Dendritic cell treated with granulocyte-macrophage colony-stimulating factor and Interleukin-4, amounts not matched to agents 40 ng/mL and 50 ng/mL, for 4 days (primary cell): ENCODE measurements at regions not wholly inside any gene's neighbourhood (a gene's known extent, or its start where the extent isn't known, plus 50 kb on each side); places are given as distances from the start of the nearest gene placed in this dataset.
"Not testable (repeated sequence)": the region's sequence is repeated elsewhere in the genome, so short reads cannot be mapped to it uniquely, and the experiment has no call there.

ENCODE experiments used
- H3K27ac Mint-ChIP-seq: one replicate; pipeline ENCODE4 v1.8.0; 2022; ENCODE audit warnings: mild to moderate bottlenecking, mixed read lengths
- H3K27me3 Mint-ChIP-seq: one replicate; pipeline ENCODE4 v1.8.0; 2022; ENCODE audit warnings: mild to moderate bottlenecking, mixed read lengths
- H3K36me3 Mint-ChIP-seq: one replicate; pipeline ENCODE4 v1.8.0; 2022; ENCODE audit warnings: low read depth, mixed read lengths
- H3K4me1 Mint-ChIP-seq: one replicate; pipeline ENCODE4 v1.8.0; 2022; ENCODE audit warnings: low read depth, mixed read lengths
- H3K4me3 Mint-ChIP-seq: one replicate; pipeline ENCODE4 v1.8.0; 2022; ENCODE audit warnings: mild to moderate bottlenecking, moderate library complexity, mixed read lengths
- H3K9me3 Mint-ChIP-seq: one replicate; pipeline ENCODE4 v1.8.0; 2022; ENCODE audit warnings: mixed read lengths
- intact Hi-C: fragments of 100-400 bp; cut with micrococcal nuclease; formaldehyde crosslinking; loops from one replicate; pipeline ENCODE4 v1.15.0; 2022

DNA sequence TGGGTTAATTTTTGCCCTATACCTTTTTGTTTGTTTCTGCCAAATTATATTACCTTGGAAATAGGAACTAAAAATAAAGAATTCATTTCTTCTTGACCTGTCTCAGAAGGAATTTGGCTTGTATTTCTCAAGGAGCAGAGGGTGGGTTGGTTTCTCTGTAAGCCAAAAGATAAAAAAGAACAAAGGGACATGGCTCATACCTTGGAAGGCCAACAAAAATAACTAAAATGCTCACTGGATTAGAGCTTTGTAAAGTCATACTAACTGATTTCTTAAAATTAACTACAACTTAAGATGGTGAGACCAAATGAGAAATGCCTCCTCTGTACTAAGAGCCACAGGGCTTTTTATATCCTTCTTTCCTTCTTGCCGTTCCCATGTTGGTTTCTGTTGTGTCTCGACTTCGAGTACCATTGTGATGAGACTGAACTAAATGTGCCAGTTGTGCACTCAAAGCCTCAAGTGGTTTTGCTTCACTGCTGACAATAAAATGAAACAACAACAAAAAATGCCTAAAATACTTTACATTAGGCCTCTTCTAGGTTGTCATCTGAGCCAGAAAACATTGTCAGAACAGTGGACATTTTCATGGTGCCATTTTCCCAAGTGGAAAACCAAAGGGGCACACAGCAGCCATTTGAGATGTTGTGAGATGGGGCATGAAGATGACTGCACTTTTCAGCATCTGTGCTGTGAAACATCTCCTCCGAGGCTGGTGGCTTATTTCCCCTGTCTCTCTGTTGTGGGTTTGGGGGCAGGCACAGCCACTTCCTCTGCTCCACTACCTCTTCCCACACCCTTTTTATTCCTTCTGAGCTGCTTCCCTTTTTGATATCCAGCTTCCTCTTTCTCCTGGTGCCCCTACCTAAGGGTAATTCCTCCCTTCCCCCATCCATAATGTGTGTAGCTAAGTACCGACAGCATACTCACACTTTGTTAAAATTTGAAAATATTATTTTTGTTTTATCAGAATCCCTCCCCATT lies 51.8 kb upstream of the AGR3 start:
- peak overlapping the region; percentile 75 for H3K27ac Mint-ChIP-seq
- peak overlapping the region; percentile 22 for H3K4me3 Mint-ChIP-seq
- peaks cover 62% of the 10 kb centered on the region for H3K4me1 Mint-ChIP-seq
- H3K27me3 Mint-ChIP-seq: no peaks in the 10 kb centered on the region
- intact Hi-C loops: loop anchor here (5.0 kb wide), 1 partner anchor 374 kb away; no protein-coding TSS in a partner anchor
- no peaks in the 10 kb centered on the region for H3K36me3 Mint-ChIP-seq
- H3K9me3 Mint-ChIP-seq: no peaks in the 10 kb centered on the region

DNA sequence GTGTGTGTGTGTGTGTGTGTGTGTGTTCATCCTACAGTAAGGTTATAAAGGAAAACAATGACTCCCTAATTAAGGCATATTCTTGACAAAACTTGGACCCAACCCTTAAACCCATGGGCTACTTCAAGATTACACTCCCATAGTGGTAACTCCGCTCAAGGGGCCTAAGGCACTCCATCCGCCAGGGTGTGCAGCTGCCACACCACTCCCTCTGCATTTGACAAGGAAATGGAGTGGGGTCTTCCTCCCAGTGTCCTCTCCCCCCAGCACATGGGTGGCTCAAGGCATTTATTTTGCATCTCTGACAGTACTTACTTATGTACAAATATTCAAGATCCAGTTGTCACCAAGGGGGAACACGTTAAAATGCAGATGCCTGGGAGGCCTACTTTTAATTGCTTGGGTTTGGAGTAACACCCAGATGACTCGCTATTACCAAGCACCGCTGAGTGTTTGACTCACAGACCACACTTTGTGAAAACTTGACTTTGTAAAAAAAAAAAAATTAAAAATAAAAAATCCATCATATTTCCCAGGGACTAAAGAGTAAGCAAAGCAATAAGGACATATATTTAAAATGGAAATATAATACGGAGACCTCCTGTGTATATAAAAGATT lies 53.0 kb upstream of the AGR3 start:
- H3K27me3 Mint-ChIP-seq: no peaks in the 10 kb centered on the region
- H3K4me3 Mint-ChIP-seq: no peak overlapping the region
- peaks cover 55% of the 10 kb centered on the region for H3K4me1 Mint-ChIP-seq
- intact Hi-C loops: loop anchor here (5.0 kb wide), 1 partner anchor 372 kb away; no protein-coding TSS in a partner anchor
- no peaks in the 10 kb centered on the region for H3K36me3 Mint-ChIP-seq
- H3K9me3 Mint-ChIP-seq: no peaks in the 10 kb centered on the region
- no peak overlapping the region for H3K27ac Mint-ChIP-seq

DNA sequence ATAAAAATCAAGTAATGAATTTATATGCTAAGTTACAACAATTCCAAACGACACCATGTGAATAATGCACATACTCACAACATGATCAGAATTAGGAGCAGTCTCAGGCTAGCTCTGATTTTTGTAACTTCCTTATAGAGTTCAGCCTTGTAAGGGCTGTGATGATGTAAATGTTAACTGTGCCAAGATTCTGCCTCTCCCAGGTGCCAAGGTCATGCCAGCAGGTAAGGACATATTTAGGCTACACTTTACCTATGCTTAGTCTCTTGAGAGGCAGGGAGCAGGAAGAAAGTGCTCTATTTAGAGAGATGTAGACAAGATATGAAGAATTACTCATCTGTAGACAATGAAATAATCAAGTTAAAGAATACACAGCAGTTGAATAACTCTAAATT lies 53.6 kb upstream of the AGR3 start:
- intact Hi-C loops: no loop called here
- H3K36me3 Mint-ChIP-seq: no peaks in the 10 kb centered on the region
- no peak overlapping the region for H3K27ac Mint-ChIP-seq
- no peaks in the 10 kb centered on the region for H3K27me3 Mint-ChIP-seq
- H3K4me1 Mint-ChIP-seq: peaks cover 50% of the 10 kb centered on the region
- H3K9me3 Mint-ChIP-seq: no peaks in the 10 kb centered on the region
- H3K4me3 Mint-ChIP-seq: no peak overlapping the region

DNA sequence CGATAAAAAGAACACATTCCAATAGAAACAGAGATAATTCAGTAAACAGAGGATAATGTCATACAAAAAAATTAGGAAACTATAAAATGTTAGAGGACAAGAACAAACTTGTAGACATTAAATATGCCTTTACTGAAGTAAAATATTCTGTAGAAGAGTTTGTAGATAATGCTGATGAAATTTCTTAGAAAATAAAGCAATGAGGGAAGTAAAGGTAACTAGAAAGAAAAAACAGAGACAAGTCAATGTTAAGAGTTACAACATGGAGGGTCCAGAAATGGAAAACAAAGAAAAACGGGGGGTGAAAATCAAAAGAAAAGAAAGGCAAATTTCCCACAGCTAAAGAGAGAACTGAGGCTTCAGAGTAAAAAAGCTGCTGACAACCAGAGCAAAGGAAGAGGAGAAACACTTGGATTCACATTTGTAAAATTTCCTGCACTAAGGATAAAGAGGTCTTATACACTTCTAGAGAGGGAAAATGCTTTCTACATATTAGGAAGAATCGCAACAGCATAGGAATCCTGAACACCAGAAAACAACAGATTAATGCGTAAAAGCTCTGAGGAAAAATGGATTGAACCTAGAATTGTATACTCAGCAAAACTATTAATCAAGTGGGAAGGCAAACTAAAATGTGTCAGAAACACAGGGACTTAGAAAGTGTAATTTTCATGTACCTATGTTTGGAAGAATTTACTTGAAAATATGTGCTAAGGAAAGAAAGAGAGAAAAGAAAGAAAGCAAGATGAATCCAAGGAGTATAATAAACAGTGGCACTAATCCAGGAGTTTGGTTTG lies 55.0 kb upstream of the AGR3 start:
- intact Hi-C loops: no loop called here
- no peaks in the 10 kb centered on the region for H3K27me3 Mint-ChIP-seq
- no peaks in the 10 kb centered on the region for H3K36me3 Mint-ChIP-seq
- no peak overlapping the region for H3K27ac Mint-ChIP-seq
- H3K4me1 Mint-ChIP-seq: peaks cover 40% of the 10 kb centered on the region
- H3K9me3 Mint-ChIP-seq: no peaks in the 10 kb centered on the region
- H3K4me3 Mint-ChIP-seq: no peak overlapping the region

DNA sequence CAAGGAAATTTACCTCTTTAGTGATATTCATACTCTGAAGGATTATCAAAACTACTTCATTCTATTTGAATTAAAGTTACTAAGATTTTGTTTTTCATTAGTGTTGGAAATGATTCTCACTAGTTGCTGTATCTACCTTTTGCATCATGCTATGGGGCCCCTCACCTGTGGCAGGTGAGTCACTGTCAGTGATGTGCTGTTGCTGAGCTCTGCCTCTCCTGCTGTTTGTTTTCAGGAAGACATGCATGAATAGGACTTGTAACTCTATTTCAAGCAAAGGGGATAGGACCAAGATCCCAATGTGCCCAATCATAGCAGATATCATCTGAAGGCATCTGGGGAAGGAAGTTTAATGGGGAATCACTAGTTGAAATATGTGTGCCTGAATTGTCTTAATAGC lies 57.4 kb upstream of the AGR3 start:
- no peak overlapping the region for H3K4me3 Mint-ChIP-seq
- H3K4me1 Mint-ChIP-seq: peaks cover 24% of the 10 kb centered on the region
- intact Hi-C loops: no loop called here
- H3K27me3 Mint-ChIP-seq: no peaks in the 10 kb centered on the region
- no peak overlapping the region for H3K27ac Mint-ChIP-seq
- no peaks in the 10 kb centered on the region for H3K36me3 Mint-ChIP-seq
- no peaks in the 10 kb centered on the region for H3K9me3 Mint-ChIP-seq

DNA sequence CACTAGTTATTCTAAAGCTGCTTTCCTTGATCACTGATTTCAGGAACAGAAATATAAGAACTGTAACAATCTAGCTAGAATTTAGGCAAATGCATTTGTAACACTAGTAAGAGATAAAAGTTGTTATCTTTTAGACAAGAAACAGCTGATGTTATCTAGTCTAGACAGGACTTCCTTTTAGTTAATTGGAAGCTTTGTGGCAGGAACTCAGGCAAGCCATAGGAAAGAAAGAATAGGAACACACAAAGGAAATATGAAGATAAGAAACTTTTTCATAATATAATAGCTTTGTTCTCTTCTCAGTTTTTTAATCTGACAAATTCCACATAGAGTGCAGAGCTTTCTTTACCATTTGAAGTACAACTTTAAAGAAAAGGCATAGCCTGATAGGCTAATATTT lies 59.0 kb upstream of the AGR3 start:
- intact Hi-C loops: no loop called here
- Mint-ChIP-seq H3K4me3 (no peak overlapping the region), H3K4me1 (peaks cover 30% of the 10 kb centered on the region), H3K27ac (no peak overlapping the region), H3K9me3 (no peaks in the 10 kb centered on the region), H3K36me3 (no peaks in the 10 kb centered on the region), H3K27me3 (no peaks in the 10 kb centered on the region)

DNA sequence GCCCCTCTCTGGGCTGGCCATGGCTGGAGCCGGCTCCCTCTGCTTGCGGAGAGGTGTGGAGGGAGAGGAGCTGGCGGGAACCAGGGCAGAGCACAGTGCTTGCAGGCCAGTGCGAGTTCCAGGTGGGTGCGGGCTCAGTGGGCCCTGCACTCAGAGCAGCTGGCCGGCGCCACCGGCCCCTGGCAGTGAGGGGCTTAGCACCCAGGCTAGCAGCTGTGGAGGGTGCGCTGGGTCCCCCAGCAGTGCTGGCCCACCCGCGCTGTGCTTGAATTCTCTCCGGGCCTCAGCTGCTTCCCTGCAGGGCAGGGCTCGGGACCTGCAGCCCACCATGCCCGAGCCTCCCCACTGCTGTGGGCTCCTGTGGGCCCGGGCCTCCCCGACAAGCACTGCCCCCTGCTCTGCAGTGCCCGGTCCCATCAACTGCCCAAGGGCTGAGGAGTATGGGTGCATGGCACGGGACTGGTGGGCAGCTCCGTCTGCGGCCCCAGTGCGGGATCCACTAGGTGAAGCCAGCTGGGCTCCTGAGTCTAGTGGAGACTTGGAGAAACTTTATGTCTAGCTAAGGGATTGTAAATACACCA lies 61.2 kb upstream of the AGR3 start:
- H3K27ac Mint-ChIP-seq: no peak overlapping the region
- peaks cover 8% of the 10 kb centered on the region for H3K36me3 Mint-ChIP-seq
- H3K4me3 Mint-ChIP-seq: no peak overlapping the region
- H3K27me3 Mint-ChIP-seq: no peaks in the 10 kb centered on the region
- peaks cover 11% of the 10 kb centered on the region for H3K9me3 Mint-ChIP-seq
- peaks cover 30% of the 10 kb centered on the region for H3K4me1 Mint-ChIP-seq
- intact Hi-C loops: no loop called here

DNA sequence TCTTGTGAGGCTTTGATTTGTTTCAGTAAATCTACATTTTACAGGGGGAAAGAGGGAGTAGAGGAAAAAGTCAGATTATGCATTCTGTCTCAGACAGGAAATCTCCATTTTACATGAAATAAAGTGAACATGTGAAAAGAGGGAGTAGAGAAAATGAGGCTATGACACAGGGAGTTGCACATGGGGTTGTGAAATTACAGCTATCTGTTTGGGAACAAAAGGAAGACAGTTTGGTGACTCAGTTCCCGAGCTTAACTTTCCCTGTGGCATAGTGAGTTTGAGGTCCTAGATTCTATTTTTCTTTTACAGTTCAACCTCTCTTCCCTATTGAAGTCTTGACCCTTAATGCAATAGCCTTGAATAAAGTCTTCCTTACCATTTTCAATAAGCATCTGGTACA lies 63.2 kb upstream of the AGR3 start:
- no peak overlapping the region for H3K27ac Mint-ChIP-seq
- no peaks in the 10 kb centered on the region for H3K27me3 Mint-ChIP-seq
- peaks cover 20% of the 10 kb centered on the region for H3K4me1 Mint-ChIP-seq
- H3K36me3 Mint-ChIP-seq: peaks cover 21% of the 10 kb centered on the region
- no peak overlapping the region for H3K4me3 Mint-ChIP-seq
- intact Hi-C loops: no loop called here
- peaks cover 25% of the 10 kb centered on the region for H3K9me3 Mint-ChIP-seq

DNA sequence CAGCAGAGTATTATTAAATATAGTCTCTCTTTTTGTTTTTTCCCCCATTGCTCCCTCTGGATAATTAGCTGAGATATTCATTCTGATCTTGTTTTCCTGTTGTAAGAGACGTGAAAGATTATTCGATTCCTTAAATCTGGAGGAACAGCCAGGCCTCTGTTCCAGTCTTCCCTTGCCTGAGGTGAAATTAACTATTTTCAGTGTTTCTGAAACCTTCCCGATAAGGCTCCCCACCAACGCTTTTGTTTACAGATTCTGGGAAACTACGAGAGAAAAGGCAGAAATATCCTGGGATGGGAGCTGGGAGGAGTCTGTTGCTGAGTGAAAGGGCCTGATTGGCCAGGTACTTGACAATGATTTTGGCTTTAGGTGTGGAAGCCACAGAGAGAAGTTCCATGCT lies 63.6 kb upstream of the AGR3 start:
- Mint-ChIP-seq H3K4me3 (no peak overlapping the region), H3K4me1 (peaks cover 20% of the 10 kb centered on the region), H3K36me3 (peaks cover 21% of the 10 kb centered on the region), H3K9me3 (peaks cover 25% of the 10 kb centered on the region), H3K27ac (no peak overlapping the region), H3K27me3 (no peaks in the 10 kb centered on the region)
- intact Hi-C loops: no loop called here

DNA sequence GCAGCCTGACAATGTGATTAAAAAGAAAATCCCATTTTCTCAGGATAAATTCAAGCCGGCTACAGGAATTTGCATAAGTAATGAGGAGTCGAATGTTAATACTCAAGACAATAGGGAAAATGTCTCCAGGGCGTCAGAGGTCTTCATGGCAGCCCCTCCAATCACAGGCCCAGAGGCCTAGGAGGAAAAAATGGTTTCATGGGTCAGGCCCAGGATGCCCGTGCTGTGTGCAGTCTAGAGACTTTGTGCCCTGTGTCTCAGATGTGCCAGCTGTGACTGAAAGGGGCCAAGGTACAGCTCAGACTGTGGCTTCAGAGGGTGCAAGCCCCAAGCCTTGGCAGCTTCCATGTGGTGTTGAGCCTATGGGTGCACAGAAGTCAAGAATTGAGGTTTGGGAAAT lies 66.3 kb upstream of the AGR3 start:
- peaks cover 14% of the 10 kb centered on the region for H3K4me1 Mint-ChIP-seq
- H3K27ac Mint-ChIP-seq, intact Hi-C loops, H3K4me3 Mint-ChIP-seq, H3K27me3 Mint-ChIP-seq: not testable (repeated sequence)
- H3K9me3 Mint-ChIP-seq: peaks cover 25% of the 10 kb centered on the region
- peaks cover 21% of the 10 kb centered on the region for H3K36me3 Mint-ChIP-seq

DNA sequence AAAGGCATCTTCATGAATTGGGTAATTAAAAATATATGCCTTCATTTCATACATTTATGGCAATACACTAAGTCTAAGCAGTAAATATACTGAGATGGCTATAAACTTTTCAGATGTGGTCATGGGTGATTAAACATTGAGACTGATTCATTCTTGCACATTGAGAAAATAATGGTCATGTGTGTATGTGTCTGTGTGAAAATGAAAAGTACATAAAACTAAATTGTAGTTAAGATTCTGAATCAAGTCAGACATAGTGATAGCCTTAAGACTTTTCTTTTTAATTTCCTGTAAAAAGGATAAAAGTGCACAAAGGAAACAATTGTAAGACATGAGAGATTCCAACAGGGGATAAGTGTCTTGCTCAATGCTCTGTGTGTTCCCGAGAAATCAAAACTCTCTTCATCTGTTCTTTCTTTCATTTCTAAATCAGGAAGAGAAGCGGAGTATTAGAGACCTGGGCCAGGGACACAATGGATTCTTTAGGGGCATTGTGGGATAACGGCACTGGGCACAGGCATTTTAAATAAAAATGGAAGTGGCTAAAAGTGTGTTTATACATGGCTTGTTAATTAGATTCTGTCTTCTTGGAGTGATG lies 69.8 kb upstream of the AGR3 start:
- H3K4me3 Mint-ChIP-seq: no peak overlapping the region
- intact Hi-C loops: no loop called here
- peaks cover 21% of the 10 kb centered on the region for H3K36me3 Mint-ChIP-seq

DNA sequence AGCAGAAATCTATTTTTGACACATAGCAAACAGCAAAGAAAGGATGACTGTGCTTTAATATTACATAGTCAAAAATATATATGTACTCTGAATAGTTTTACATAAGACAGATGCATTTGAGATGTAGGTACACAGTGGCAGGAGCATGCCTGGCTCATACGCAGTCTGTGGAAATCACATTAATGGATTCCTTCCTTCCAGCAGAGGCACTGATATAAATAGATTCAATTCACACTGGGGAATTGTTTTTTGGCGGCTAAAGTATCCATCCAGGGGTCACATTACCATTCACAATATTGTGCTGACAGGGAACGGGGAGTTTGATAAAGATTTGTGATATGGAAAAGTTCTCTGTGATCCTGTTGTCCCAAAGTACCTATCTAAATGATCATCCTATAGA lies 72.5 kb upstream of the AGR3 start:
- intact Hi-C loops: no loop called here
- no peaks in the 10 kb centered on the region for H3K27me3 Mint-ChIP-seq
- no peaks in the 10 kb centered on the region for H3K4me1 Mint-ChIP-seq
- no peak overlapping the region for H3K4me3 Mint-ChIP-seq
- no peak overlapping the region for H3K27ac Mint-ChIP-seq
- peaks cover 2% of the 10 kb centered on the region for H3K9me3 Mint-ChIP-seq
- no peaks in the 10 kb centered on the region for H3K36me3 Mint-ChIP-seq

More for the DNA sequence above, 69.8 kb upstream of the AGR3 start:
- H3K9me3 Mint-ChIP-seq: peaks cover 25% of the 10 kb centered on the region
- H3K27me3 Mint-ChIP-seq: no peaks in the 10 kb centered on the region
- no peaks in the 10 kb centered on the region for H3K4me1 Mint-ChIP-seq
- H3K27ac Mint-ChIP-seq: no peak overlapping the region

DNA sequence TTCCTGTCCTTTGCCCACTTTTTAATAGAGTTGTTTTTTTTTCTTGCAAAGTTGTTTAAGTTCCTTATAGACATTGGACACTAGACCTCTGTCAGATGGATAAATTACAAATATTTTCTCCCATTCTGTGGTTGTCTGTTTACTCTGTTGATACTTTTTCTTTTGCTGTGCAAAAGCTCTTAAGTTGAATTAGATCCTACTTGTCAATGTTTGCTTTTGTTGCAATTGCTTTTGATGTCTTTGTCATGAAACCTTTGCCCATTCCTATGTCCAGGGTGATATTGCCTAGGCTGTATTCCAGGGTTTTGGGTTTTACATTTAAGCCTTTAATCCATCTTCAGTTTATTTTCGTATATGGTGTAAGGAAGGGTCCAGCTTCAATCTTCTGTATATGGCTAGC lies 76.9 kb upstream of the AGR3 start:
- no peaks in the 10 kb centered on the region for H3K27me3 Mint-ChIP-seq
- no peaks in the 10 kb centered on the region for H3K4me1 Mint-ChIP-seq
- H3K4me3 Mint-ChIP-seq: no peak overlapping the region
- no peaks in the 10 kb centered on the region for H3K36me3 Mint-ChIP-seq
- no peaks in the 10 kb centered on the region for H3K9me3 Mint-ChIP-seq
- intact Hi-C loops: no loop called here
- H3K27ac Mint-ChIP-seq: no peak overlapping the region
